ENCODE measurements at regions not wholly inside any gene's neighbourhood (a gene's known extent, or its start where the extent isn't known, plus 50 kb on each side); places are given as distances from the start of the nearest gene placed in this dataset.

DNA sequence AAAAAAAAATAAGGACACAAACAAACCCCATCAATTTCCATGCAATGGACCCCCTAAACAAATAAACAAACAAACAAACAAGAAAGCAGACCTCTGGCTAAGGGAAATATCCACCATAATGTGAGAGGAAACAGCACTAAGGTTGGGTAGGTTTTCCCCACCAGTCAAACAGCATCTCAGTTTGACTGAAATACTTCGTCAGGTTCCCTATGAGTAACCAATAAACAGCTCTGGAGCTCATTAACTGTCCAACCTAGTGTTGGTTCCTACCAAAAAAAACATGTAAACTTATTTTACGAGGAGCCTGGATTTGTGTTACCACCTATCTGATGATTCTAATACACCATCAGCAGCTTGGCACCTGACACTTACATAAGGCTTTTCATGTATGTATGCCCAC is 198.5 kb upstream of the TARS1 start:
- TF ChIP-seq FOXJ3 (CRISPR knock-in tag; IDR thresholded peaks at IDR 0.05) (no peak), SMC3 (IDR thresholded peaks at IDR 0.05; ENCODE audit: low read depth, low read length) (no peak), EZH2phosphoT487 (IDR thresholded peaks at IDR 0.05; ENCODE audit: borderline replicate concordance, low read depth) (no peak), TCF12 (IDR thresholded peaks at IDR 0.05) (no peak), EP300 (IDR thresholded peaks at IDR 0.05; ENCODE audit: borderline replicate concordance in 1 of 2, low read depth in 1 of 2, low read length in 1 of 2) (no peak), NRF1 (IDR thresholded peaks at IDR 0.05; ENCODE audit: low read depth, low read length) (no peak), RAD21 (IDR thresholded peaks at IDR 0.05; ENCODE audit: low read length) (no peak), JUND (IDR thresholded peaks at IDR 0.05) (no peak)
- TF ChIP-seq, protein P1, sequence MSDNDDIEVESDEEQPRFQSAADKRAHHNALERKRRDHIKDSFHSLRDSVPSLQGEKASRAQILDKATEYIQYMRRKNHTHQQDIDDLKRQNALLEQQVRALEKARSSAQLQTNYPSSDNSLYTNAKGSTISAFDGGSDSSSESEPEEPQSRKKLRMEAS (IDR thresholded peaks at IDR 0.05; ENCODE audit: low read depth) = no peak
- TF ChIP-seq, protein P2, sequence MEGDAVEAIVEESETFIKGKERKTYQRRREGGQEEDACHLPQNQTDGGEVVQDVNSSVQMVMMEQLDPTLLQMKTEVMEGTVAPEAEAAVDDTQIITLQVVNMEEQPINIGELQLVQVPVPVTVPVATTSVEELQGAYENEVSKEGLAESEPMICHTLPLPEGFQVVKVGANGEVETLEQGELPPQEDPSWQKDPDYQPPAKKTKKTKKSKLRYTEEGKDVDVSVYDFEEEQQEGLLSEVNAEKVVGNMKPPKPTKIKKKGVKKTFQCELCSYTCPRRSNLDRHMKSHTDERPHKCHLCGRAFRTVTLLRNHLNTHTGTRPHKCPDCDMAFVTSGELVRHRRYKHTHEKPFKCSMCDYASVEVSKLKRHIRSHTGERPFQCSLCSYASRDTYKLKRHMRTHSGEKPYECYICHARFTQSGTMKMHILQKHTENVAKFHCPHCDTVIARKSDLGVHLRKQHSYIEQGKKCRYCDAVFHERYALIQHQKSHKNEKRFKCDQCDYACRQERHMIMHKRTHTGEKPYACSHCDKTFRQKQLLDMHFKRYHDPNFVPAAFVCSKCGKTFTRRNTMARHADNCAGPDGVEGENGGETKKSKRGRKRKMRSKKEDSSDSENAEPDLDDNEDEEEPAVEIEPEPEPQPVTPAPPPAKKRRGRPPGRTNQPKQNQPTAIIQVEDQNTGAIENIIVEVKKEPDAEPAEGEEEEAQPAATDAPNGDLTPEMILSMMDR (IDR thresholded peaks at IDR 0.05) = no peak
